IPS-15b (cell line): ENCODE measurements at regions not wholly inside any gene's neighbourhood (a gene's known extent, or its start where the extent isn't known, plus 50 kb on each side); places are given as distances from the start of the nearest gene placed in this dataset.

Source experiments
- H3K27me3 ChIP-seq: one replicate; pipeline ENCODE4 v1.6.1; 2013; ENCODE audit warnings: low read length; ENCODE audit not compliant: control insufficient read depth, insufficient read depth
- H3K36me3 ChIP-seq: one replicate; pipeline ENCODE4 v1.6.1; 2013; ENCODE audit warnings: low read length; ENCODE audit not compliant: control insufficient read depth, insufficient read depth
- H3K4me1 ChIP-seq: one replicate; pipeline ENCODE4 v1.6.1; 2013; ENCODE audit warnings: mild to moderate bottlenecking, low read length; ENCODE audit not compliant: control insufficient read depth, insufficient read depth
- H3K4me3 ChIP-seq: one replicate; pipeline ENCODE4 v1.5.1; 2013; ENCODE audit warnings: low read depth, low read length
- H3K9ac ChIP-seq: one replicate; pipeline ENCODE4 v1.6.1; 2013; ENCODE audit warnings: low read depth, mild to moderate bottlenecking, low read length
- H3K9me3 ChIP-seq: one replicate; pipeline ENCODE4 v1.6.1; 2013; ENCODE audit warnings: mild to moderate bottlenecking, low read length; ENCODE audit not compliant: control insufficient read depth, insufficient read depth

- Histone ChIP-seq H3K9me3 (no peaks in the 10 kb centered on the region), H3K9ac (no peak overlapping the region), H3K4me1 (no peaks in the 10 kb centered on the region), H3K4me3 (no peak overlapping the region), H3K27me3 (no peaks in the 10 kb centered on the region), H3K36me3 (no peaks in the 10 kb centered on the region)
Observed at GRCh38 chr3:10763248-10763620, 52.8 kb upstream of the SLC6A11 start.

GRCh38 chr3:10763817-10764258, 52.2 kb upstream of the SLC6A11 start:
- H3K36me3 ChIP-seq, result no peaks in the 10 kb centered on the region
- H3K9ac ChIP-seq, result no peak overlapping the region
- no peak overlapping the region for H3K4me3 ChIP-seq
- no peaks in the 10 kb centered on the region for H3K9me3 ChIP-seq
- H3K4me1 ChIP-seq, result no peaks in the 10 kb centered on the region
- no peaks in the 10 kb centered on the region for H3K27me3 ChIP-seq

DNA sequence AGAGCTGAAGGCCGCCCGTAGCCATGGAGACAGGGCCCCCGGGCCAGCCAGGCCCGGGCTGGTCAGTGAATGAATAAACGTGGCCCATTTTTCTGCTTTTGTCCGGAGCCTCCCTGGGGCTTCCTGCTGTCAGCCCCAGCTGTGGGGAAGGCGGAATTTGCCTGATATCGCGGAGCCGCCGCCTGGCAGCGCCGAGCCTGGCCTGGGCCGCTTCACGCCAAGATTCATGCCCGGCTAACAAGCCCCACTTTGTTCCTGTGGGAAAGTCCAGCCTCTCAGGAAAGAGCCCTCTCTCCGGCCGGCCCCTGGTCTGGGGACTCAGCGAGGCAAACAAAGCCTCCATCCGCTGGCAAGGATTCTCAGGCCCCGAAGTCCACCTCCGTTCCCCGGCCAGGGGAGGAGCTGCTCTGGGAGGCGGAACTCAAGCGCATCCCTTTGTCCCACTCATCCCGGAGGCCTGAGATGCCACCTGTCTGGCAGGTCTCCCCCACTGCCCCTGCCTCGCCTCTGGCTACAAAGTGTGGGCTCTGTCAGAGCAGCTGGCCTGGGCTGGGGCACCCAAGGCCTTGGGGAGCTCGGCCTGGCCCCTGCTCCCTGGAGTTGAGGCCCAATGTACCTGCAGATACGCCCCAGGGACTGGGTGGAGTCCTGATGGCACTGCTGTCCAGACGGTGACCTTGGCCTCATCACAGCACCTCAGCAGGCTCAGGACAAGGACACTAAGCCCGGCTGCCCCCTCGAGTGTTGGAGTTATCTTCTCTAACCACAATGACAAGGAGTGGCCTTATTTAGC, 51.6 kb upstream of the SLC6A11 start:
- Histone ChIP-seq H3K4me1 (no peaks in the 10 kb centered on the region), H3K36me3 (no peaks in the 10 kb centered on the region), H3K9ac (no peak overlapping the region), H3K4me3 (no peak overlapping the region), H3K9me3 (no peaks in the 10 kb centered on the region), H3K27me3 (no peaks in the 10 kb centered on the region)

- H3K9ac ChIP-seq, result no peak overlapping the region
- no peaks in the 10 kb centered on the region for H3K36me3 ChIP-seq
- H3K9me3 ChIP-seq, result no peaks in the 10 kb centered on the region
- H3K4me1 ChIP-seq, result no peaks in the 10 kb centered on the region
- no peaks in the 10 kb centered on the region for H3K27me3 ChIP-seq
- no peak overlapping the region for H3K4me3 ChIP-seq
Observed at GRCh38 chr3:10766049-10766705, 49.9 kb upstream of the SLC6A11 start.
